MCF 10A (cell line): ENCODE measurements at regions not wholly inside any gene's neighbourhood (a gene's known extent, or its start where the extent isn't known, plus 50 kb on each side); places are given as distances from the start of the nearest gene placed in this dataset.
"Not testable (repeated sequence)": the region's sequence is repeated elsewhere in the genome, so short reads cannot be mapped to it uniquely, and the experiment has no call there.

Experiments
- BruUV-seq: library from RNA; stranded (reverse); fragments of 400-500 nt; replicated peaks from 2 replicates; lab custom pipeline; 2021; lab: Mats Ljungman, UMichigan
- CTCF ChIA-PET: fragments of 300-600 bp; sonication (Branson Sonifier 250); formaldehyde crosslinking; extraction: SDS; loops from one replicate; lab custom pipeline; 2021; ENCODE audit warnings: antibody characterized with exemption, inconsistent platforms; lab: Yijun Ruan, JAX
- POLR2A ChIA-PET: fragments of 300-600, 350-650 bp; sonication (Branson Sonifier 250); formaldehyde crosslinking; extraction: SDS; loops from one replicate; lab custom pipeline; 2020; ENCODE audit warnings: antibody characterized with exemption, inconsistent platforms; lab: Yijun Ruan, JAX
- DNase-seq: peaks from one replicate; pipeline ENCODE4 v3.0.0-alpha.2; 2018; ENCODE audit not compliant: unreplicated experiment
- H3K27ac Mint-ChIP-seq: one replicate; pipeline ENCODE4 v1.8.0; 2022; ENCODE audit warnings: mild to moderate bottlenecking, low read depth, mixed read lengths; ENCODE audit not compliant: unreplicated experiment
- H3K27me3 Mint-ChIP-seq: one replicate; pipeline ENCODE4 v1.8.0; 2022; ENCODE audit warnings: mixed read lengths; ENCODE audit not compliant: insufficient read depth, unreplicated experiment
- H3K36me3 Mint-ChIP-seq: one replicate; pipeline ENCODE4 v1.8.0; 2022; ENCODE audit warnings: mild to moderate bottlenecking, moderate library complexity, mixed read lengths; ENCODE audit not compliant: insufficient read depth, unreplicated experiment
- H3K4me1 Mint-ChIP-seq: one replicate; pipeline ENCODE4 v1.8.0; 2022; ENCODE audit warnings: mixed read lengths; ENCODE audit not compliant: insufficient read depth, unreplicated experiment
- H3K4me3 Mint-ChIP-seq: one replicate; pipeline ENCODE4 v1.8.0; 2022; ENCODE audit warnings: mild to moderate bottlenecking, moderate library complexity, mixed read lengths; ENCODE audit not compliant: unreplicated experiment
- H3K9me3 Mint-ChIP-seq: one replicate; pipeline ENCODE4 v1.8.0; 2022; ENCODE audit warnings: mixed read lengths; ENCODE audit not compliant: unreplicated experiment
- CTCF ChIP-seq: fragments of 200-600 bp; IDR thresholded peaks from one replicate; pipeline ENCODE4 v1.8.0; 2022; ENCODE audit warnings: antibody characterized with exemption, mild to moderate bottlenecking; ENCODE audit not compliant: unreplicated experiment
- intact Hi-C: fragments of 100-400 bp; cut with micrococcal nuclease; formaldehyde crosslinking; loops from 2 replicates; pipeline ENCODE4 v1.14.1; 2022

- intact Hi-C loops, result no loop called here
- Mint-ChIP-seq H3K4me3 (no peak overlapping the region), H3K9me3 (no peaks in the 10 kb centered on the region), H3K4me1 (no peaks in the 10 kb centered on the region), H3K36me3 (no peaks in the 10 kb centered on the region), H3K27me3 (peaks cover 10% of the 10 kb centered on the region), H3K27ac (no peak overlapping the region)
- no peak for TF ChIP-seq CTCF
- POLR2A ChIA-PET, result no interaction called here
- CTCF ChIA-PET, result no interaction called here
- no TSS peak for BruUV-seq
- DNase-seq, result no peak
Measured at GRCh38 chr6:117783279-117783678, 108.0 kb downstream of the NUS1 start.

- CTCF ChIA-PET, result interaction anchor here (1.0 kb wide), 1 partner anchor 91 kb away, joined by 3 read pairs; no protein-coding TSS in a partner anchor
- intact Hi-C loops, result no loop called here
- no peaks in the 10 kb centered on the region for H3K9me3 Mint-ChIP-seq
- no peak for TF ChIP-seq CTCF
- DNase-seq, result no peak
- BruUV-seq, result no TSS peak
- H3K4me3 Mint-ChIP-seq, result no peak overlapping the region
- no peak overlapping the region for H3K27ac Mint-ChIP-seq
- H3K36me3 Mint-ChIP-seq, result no peaks in the 10 kb centered on the region
- H3K4me1 Mint-ChIP-seq, result no peaks in the 10 kb centered on the region
- peaks cover 7% of the 10 kb centered on the region for H3K27me3 Mint-ChIP-seq
- POLR2A ChIA-PET, result no interaction called here
Measured at GRCh38 chr6:117791012-117791411, 115.7 kb downstream of the NUS1 start.

GRCh38 chr6:117795234-117795633 is 111.8 kb upstream of the SLC35F1 start:
- H3K27me3 Mint-ChIP-seq, result peaks cover 7% of the 10 kb centered on the region
- TF ChIP-seq CTCF, result no peak
- CTCF ChIA-PET, result interaction anchor here (1.0 kb wide), 1 partner anchor 34 kb away, joined by 3 read pairs; no protein-coding TSS in a partner anchor
- intact Hi-C loops, result no loop called here
- H3K9me3 Mint-ChIP-seq, result no peaks in the 10 kb centered on the region
- H3K4me1 Mint-ChIP-seq, result no peaks in the 10 kb centered on the region
- peak; percentile 18 for DNase-seq
- no TSS peak for BruUV-seq
- no peaks in the 10 kb centered on the region for H3K36me3 Mint-ChIP-seq
- POLR2A ChIA-PET, result no interaction called here
- no peak overlapping the region for H3K27ac Mint-ChIP-seq
- no peak overlapping the region for H3K4me3 Mint-ChIP-seq

DNA sequence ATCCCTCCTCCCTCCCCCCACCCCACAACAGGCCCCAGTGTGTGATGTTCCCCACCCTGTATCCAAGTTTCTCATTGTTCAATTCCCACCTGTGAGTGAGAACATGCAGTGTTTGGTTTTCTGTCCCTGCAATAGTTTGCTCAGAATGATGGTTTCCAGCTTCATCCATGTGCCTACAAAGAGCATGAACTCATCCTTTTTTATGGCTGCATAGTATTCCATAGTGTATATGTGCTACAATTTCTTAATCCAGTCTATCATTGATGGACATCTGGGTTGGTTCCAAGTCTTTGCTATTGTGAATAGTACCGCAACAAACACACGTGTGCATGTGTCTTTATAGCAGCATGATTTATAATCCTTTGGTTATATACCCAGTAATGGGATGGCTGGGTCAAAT is 108.2 kb upstream of the SLC35F1 start:
- intact Hi-C loops, result not testable (repeated sequence)

DNA sequence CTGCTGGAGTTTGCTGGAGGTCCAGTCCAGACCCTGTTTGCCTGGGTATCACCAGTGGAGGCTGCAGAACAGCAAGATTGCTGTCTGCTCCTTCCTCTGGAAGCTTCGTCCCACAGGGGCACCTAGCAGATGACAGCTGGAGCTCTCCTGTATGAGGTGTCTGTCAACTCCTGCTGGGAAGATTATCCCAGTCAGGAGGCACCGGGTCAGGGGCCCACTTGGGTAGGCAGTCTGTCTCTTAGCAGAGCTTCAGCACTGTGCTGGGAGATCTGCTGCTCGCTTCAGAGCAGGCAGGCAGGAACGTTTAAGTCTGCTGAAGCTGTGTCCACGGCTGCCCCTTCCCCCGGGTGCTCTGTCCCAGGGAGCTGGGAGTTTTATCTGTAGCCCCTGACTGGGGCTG is 96.8 kb upstream of the SLC35F1 start:
- no TSS peak for BruUV-seq
- H3K4me1 Mint-ChIP-seq, result no peaks in the 10 kb centered on the region
- H3K9me3 Mint-ChIP-seq, result no peaks in the 10 kb centered on the region
- H3K4me3 Mint-ChIP-seq, result no peak overlapping the region
- POLR2A ChIA-PET, result no interaction called here
- H3K36me3 Mint-ChIP-seq, result no peaks in the 10 kb centered on the region
- no peak for DNase-seq
- peaks cover 24% of the 10 kb centered on the region for H3K27me3 Mint-ChIP-seq
- intact Hi-C loops, result no loop called here
- CTCF ChIA-PET, result no interaction called here
- H3K27ac Mint-ChIP-seq, result no peak overlapping the region
- no peak for TF ChIP-seq CTCF

More for the DNA sequence above, 108.2 kb upstream of the SLC35F1 start:
- H3K4me3 Mint-ChIP-seq, H3K27ac Mint-ChIP-seq, H3K4me1 Mint-ChIP-seq, H3K36me3 Mint-ChIP-seq, CTCF ChIA-PET, POLR2A ChIA-PET, BruUV-seq, DNase-seq, H3K9me3 Mint-ChIP-seq, H3K27me3 Mint-ChIP-seq: not testable (repeated sequence)
